ENCODE measurements at regions not wholly inside any gene's neighbourhood (a gene's known extent, or its start where the extent isn't known, plus 50 kb on each side); places are given as distances from the start of the nearest gene placed in this dataset.
"Not testable (repeated sequence)": the region's sequence is repeated elsewhere in the genome, so short reads cannot be mapped to it uniquely, and the experiment has no call there.

DNA sequence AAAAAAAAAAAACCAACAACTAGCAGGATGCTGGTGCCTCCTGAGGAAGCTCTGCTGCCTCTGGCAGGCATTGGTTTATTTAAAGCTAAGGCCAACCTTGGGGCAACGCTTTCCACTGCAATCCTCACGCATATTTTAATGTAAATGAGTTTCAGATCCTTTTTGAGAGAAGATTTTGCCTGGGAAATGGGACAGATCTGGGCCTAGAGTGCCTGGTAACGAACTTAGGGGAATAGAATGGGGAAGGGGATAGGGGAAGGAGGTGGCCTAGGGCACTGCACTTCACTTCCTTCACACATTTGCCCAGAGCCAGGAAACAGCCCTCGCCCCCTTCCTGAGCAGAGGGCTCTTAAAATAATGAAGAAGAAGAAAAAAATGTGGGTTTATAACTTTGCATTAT lies 132.7 kb upstream of the TMEM170B start:
- Mint-ChIP-seq H3K27me3 (no peaks in the 10 kb centered on the region), H3K27ac (no peak overlapping the region), H3K4me1 (peaks cover 2% of the 10 kb centered on the region), H3K4me3 (no peak overlapping the region), H3K36me3 (ENCODE audit: low read depth) (no peaks in the 10 kb centered on the region), H3K9me3 (ENCODE audit: low read depth) (no peaks in the 10 kb centered on the region)
- ChIA-PET POLR2A (no interaction called here), CTCF (interaction anchor here (0.6 to 1.0 kb wide), 2 partner anchors 26 to 178 kb away, joined by 3 read pairs; no protein-coding TSS in a partner anchor)
- no peak for DNase-seq
- intact Hi-C loops (cut with DNase I, micrococcal nuclease) = no loop called here
- no peak for ATAC-seq

DNA sequence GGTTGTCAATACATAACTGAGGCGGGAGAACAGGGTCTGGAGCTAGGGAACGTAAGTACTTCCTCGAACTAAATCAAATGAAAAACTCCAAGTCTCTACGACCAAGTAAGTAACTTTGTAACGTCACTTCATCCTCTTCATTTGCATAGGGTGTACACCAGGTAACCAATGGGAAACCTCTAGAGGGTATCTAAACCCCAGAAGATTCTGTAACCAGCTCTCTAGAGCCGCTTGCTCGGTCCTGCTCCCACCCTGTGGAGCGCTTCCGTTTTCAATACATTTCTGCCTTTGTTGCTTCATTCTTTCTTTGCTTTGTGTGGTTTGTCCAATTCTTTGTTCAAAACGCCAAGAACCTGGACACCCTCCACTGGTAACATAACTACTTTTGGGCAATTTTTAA lies 133.5 kb upstream of the TMEM170B start:
- ATAC-seq (no peak), DNase-seq (no peak)
- Mint-ChIP-seq H3K9me3 (ENCODE audit: low read depth) (no peaks in the 10 kb centered on the region), H3K27ac (no peak overlapping the region), H3K4me1 (peaks cover under 1% of the 10 kb centered on the region), H3K4me3 (no peak overlapping the region), H3K27me3 (no peaks in the 10 kb centered on the region), H3K36me3 (ENCODE audit: low read depth) (no peaks in the 10 kb centered on the region)
- POLR2A ChIA-PET = no interaction called here
- intact Hi-C loops (cut with DNase I, micrococcal nuclease) = no loop called here
- CTCF ChIA-PET = no interaction called here

DNA sequence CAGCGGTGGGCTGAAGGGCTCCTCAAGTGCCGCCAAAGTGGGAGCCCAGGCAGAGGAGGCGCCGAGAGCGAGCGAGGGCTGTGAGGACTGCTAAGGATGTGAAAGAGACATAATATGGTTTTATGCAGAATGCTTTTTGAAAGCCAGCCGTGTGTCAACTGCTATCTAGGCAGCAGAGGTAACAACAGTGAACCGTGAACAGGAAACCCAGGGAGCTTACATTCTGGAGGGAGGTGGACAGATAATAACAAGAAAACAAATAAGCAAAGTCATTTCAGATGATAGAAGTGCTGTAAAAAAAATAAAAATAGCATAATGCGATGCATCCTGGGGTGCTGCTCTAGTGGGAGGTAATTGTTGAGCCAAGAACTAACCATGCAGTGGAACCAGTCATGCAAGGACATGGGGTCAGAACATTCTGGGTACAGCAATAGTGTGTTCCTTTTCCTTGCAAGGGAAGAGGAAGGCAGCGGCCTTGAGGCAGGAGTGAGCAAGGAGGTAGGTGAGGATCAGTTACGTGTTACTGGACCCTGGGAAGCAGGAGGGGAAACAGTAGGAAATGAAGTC lies 134.4 kb upstream of the TMEM170B start:
- Mint-ChIP-seq H3K27ac (no peak overlapping the region), H3K9me3 (ENCODE audit: low read depth) (no peaks in the 10 kb centered on the region)
- CTCF ChIA-PET = no interaction called here

DNA sequence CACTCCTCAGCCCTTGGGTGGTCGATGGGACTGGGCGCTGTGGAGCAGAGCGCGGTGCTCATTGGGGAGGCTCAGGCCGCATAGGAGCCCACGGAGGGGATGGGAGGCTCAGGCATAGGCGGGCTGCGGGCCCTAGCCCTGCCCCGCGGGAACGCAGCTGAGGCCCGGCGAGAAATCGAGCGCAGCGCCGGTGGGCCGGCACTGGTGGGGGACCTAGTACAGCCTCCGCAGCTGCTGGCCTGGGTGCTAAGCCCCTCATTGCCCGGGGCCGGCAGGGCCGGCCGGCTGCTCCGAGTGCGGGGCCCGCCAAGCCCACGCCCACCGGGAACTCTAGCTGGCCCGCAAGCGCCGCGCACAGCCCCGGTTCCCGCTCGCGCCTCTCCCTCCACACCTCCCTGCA lies 135.0 kb upstream of the TMEM170B start:
- DNase-seq; intact Hi-C loops (cut with DNase I, micrococcal nuclease); H3K36me3 Mint-ChIP-seq (ENCODE audit: low read depth): not testable (repeated sequence)

More for the DNA sequence above, 134.4 kb upstream of the TMEM170B start:
- DNase-seq = no peak
- Mint-ChIP-seq H3K36me3 (ENCODE audit: low read depth) (no peaks in the 10 kb centered on the region), H3K4me1 (no peaks in the 10 kb centered on the region), H3K4me3 (no peak overlapping the region), H3K27me3 (no peaks in the 10 kb centered on the region)
- POLR2A ChIA-PET = no interaction called here
- intact Hi-C loops (cut with DNase I, micrococcal nuclease) = no loop called here
- ATAC-seq = no peak

DNA sequence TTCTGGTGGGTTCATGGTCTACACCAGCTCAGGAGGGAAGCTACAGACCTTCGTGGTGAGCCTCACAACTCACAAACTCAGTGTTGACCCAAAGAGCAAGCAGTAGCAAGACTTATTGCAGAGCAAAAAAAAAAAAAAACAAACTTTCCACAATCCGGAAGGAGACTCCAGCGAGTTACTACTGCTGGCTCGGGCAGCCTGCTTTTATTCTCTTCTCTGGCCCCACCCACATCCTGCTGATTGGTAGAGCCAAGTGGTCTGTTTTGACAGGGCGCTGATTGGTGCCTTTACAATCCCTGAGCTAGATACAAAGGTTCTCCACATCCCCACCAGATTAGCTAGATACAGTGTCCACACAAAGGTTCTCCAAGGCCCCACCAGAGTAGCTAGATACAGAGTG lies 135.6 kb upstream of the TMEM170B start:
- H3K27ac Mint-ChIP-seq; ATAC-seq; H3K27me3 Mint-ChIP-seq; H3K36me3 Mint-ChIP-seq (ENCODE audit: low read depth); DNase-seq; H3K9me3 Mint-ChIP-seq (ENCODE audit: low read depth); intact Hi-C loops (cut with DNase I, micrococcal nuclease); H3K4me3 Mint-ChIP-seq; POLR2A ChIA-PET; H3K4me1 Mint-ChIP-seq: not testable (repeated sequence)
- CTCF ChIA-PET = interaction anchor here (0.6 to 1.1 kb wide), 2 partner anchors 15 to 290 kb away, joined by 3 read pairs; no protein-coding TSS in a partner anchor

More for the DNA sequence above, 135.0 kb upstream of the TMEM170B start:
- ATAC-seq; CTCF ChIA-PET; H3K9me3 Mint-ChIP-seq (ENCODE audit: low read depth); H3K27me3 Mint-ChIP-seq; H3K4me3 Mint-ChIP-seq; H3K4me1 Mint-ChIP-seq; POLR2A ChIA-PET; H3K27ac Mint-ChIP-seq: not testable (repeated sequence)

DNA sequence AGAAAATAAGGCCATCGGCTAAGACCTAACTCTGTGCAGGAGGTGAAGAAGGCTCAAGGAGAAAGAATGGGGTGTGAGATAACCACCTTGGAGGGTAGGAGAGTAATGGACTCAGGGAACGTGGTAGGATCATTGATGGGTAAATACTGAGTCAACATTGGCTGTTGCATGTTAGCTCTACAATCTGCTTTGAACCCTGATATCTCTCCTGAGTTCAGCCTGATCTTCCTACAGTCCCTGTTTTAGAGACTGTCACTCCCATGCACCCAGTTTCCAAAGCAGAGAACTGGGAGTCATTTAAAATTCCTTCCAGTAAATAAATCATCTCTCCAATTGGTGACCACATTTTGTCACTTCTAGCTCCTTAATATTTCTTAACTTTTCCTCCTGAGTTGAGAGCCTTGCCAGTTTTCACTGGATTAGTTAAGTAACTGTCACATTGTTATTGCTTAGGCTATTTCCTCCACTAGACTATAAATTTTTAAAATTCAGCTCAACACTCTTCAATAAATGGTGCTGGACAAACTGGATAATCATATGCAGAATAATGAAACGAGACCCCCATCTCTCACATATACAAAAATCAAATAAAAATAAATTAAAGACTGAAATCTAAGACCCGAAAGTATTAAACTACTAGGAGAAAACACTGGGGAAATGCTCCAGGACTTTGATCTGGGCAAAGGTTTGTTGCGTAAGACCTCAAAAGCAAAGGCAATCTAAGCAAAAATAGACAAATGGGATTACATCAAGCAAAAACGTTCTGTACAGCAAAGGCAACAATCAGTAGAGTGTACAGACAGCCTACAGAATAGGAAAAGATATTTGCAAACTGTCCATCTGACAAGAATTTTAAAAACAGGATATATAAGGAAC lies 138.9 kb upstream of the TMEM170B start:
- CTCF ChIA-PET = no interaction called here
- H3K4me1 Mint-ChIP-seq = no peaks in the 10 kb centered on the region
- peaks cover 3% of the 10 kb centered on the region for H3K27me3 Mint-ChIP-seq

DNA sequence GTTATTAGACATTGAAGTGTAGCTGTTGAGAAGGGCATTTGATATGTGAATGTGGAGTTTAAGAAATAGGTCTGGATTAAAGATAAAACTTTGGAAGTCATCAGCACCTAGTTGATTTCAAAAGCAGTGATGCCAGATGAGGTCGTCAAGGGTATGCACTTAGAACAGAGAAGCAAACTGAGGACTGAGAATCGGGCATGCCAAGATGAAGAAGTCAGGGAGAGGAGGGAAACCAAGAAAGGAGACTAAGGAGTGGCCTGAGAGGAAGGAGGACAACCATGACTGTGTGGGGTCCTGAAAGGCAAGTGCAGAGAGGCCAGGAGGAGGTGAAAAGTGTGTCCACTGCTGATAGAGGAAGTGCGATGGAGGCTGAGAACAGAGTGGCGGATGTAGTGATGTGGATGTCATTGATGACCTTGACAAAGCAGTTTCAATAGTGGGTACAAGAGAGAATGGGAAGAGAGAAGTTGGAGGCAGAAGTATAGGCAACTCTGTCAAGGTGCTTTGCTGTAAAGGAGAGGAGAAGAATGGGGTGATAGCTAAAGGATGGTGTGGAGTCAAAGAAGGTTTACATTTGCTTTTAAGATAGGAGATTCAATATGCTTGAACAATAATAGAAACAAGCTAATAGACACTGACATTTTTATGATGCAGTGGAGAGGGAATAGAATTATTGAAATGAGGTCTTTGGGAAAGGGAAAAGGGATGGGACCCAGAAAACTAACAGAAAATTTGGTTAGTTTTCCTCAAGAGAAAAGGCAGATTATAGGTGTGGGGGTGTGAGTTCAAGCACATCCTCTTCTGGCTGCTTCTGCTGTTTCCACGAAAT lies 139.7 kb upstream of the TMEM170B start:
- Mint-ChIP-seq H3K36me3 (ENCODE audit: low read depth) (no peaks in the 10 kb centered on the region), H3K4me3 (no peak overlapping the region), H3K27ac (no peak overlapping the region), H3K9me3 (ENCODE audit: low read depth) (peaks cover 2% of the 10 kb centered on the region), H3K4me1 (no peaks in the 10 kb centered on the region), H3K27me3 (peaks cover 3% of the 10 kb centered on the region)
- POLR2A ChIA-PET = no interaction called here
- ATAC-seq (no peak), DNase-seq (no peak)
- CTCF ChIA-PET = interaction anchor here (1.2 kb wide), 1 partner anchor 99 kb away, joined by 4 read pairs; no protein-coding TSS in a partner anchor
- intact Hi-C loops (cut with DNase I, micrococcal nuclease) = no loop called here

More for the DNA sequence above, 138.9 kb upstream of the TMEM170B start:
- POLR2A ChIA-PET = interaction anchor here (0.6 kb wide), 1 partner anchor 18 kb away, joined by 3 read pairs; no protein-coding TSS in a partner anchor
- no peak for ATAC-seq
- H3K9me3 Mint-ChIP-seq (ENCODE audit: low read depth) = peaks cover 2% of the 10 kb centered on the region
- H3K27ac Mint-ChIP-seq = no peak overlapping the region
- intact Hi-C loops (cut with DNase I, micrococcal nuclease) = no loop called here
- no peak overlapping the region for H3K4me3 Mint-ChIP-seq
- no peak for DNase-seq
- no peaks in the 10 kb centered on the region for H3K36me3 Mint-ChIP-seq (ENCODE audit: low read depth)

DNA sequence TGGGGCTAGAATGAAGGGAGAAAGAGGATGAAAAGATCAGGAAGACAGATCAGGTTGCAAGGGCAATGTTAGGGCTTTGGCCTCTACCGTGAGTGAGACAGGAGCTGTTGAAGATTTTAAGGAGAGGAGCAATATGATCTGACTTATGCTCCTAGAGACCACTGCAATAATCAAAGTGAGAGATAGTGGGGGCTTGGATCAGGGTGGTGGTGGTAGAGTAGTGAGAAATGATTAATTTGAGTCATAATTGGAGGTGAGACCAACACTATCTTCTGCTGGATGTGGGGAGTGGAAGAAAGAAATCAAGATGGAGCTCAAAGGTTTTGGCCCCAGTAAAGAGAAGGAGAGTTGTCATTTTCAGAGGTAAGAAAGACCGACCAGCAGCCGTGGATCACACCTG lies 140.7 kb upstream of the TMEM170B start:
- POLR2A ChIA-PET = no interaction called here
- H3K4me1 Mint-ChIP-seq = no peaks in the 10 kb centered on the region
- CTCF ChIA-PET = interaction anchor here (1.2 kb wide), 1 partner anchor 100 kb away, joined by 4 read pairs; no protein-coding TSS in a partner anchor

DNA sequence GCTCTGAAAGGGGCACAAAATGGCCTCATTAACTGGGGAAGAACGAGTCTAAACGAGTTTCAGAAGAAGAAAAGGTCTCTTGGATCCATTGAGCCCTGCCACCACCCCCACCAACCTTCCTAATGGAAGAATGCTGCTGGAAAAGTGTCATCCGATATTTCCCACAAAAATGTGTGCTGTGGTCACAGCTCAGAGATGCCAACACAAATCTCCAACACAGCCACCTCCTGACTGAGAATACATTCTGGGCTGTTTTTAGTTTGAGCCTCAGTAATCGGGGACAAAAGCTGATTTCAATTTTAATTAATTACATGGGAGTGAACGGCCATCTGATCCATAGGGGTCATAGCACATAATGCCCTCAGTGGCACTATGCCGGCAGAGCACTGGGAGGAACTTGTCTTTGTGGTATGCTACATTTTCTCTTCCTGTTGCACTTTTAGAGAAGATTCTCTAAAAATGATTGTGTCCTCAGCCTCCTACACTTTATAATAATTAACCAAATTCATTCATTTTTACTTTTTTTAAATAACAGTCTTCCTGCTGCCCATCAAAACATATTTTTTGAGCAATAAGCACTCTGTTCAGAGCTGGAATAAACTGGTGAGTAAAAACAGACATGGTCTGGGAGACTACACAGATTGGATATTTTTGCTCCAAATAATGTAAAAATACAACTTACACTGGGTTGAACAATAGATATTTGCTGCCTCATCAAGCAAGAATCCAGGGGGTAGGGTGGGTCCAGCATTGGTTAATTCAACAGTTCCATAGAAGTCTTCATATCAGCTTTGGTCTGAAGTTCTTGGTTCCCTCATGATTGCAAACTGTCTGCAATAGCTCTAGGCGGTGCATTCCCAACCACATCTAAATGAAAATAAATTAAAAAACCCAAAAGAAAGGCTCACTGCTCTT lies 143.6 kb upstream of the TMEM170B start:
- ATAC-seq (no peak), DNase-seq (no peak)
- Mint-ChIP-seq H3K9me3 (ENCODE audit: low read depth) (peaks cover 4% of the 10 kb centered on the region), H3K4me1 (no peaks in the 10 kb centered on the region), H3K4me3 (no peak overlapping the region), H3K36me3 (ENCODE audit: low read depth) (no peaks in the 10 kb centered on the region), H3K27ac (no peak overlapping the region), H3K27me3 (peaks cover 3% of the 10 kb centered on the region)
- CTCF ChIA-PET = no interaction called here
- intact Hi-C loops (cut with DNase I, micrococcal nuclease) = no loop called here
- POLR2A ChIA-PET = no interaction called here

More for the DNA sequence above, 140.7 kb upstream of the TMEM170B start:
- H3K27me3 Mint-ChIP-seq = peaks cover 3% of the 10 kb centered on the region
- DNase-seq (no peak), ATAC-seq (no peak)
- no peak overlapping the region for H3K4me3 Mint-ChIP-seq
- H3K36me3 Mint-ChIP-seq (ENCODE audit: low read depth) = no peaks in the 10 kb centered on the region
- H3K9me3 Mint-ChIP-seq (ENCODE audit: low read depth) = peaks cover 4% of the 10 kb centered on the region
- intact Hi-C loops (cut with DNase I, micrococcal nuclease) = no loop called here
- no peak overlapping the region for H3K27ac Mint-ChIP-seq

DNA sequence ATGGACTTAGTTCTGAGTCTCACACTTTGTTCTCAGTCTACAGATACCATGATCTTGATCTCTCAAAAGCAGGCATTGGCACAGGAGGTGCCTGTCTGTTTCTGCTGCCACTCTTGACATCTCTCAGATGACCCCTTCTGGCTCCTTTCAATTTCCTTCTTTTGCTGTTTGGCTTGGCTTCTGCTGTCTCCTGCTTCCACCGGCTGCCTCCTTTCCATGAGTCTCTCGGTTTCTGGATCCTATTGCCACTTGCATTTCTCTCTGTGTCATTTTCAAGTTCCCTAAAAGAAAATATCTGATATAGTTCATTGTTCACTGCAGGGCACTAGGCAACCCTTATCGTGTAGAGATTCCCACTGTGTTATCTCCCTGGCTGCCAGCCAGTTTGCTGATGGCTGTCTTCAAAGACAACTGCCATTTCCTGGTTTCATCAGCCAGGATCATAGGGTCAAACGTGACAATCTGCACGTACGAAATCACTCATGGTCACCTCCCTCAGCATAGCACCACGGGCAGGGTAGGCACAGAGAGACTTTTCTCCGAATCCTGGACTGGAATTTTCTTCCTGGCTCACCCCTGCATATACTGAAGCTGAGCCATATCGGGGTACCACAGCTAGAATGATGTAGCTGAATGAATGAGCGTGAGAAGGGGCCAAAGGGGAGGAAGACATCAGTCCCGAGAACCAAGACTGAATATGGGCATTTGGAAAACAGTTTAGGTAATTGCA lies 144.6 kb upstream of the TMEM170B start:
- ChIA-PET POLR2A (no interaction called here), CTCF (interaction anchor here (1.1 kb wide), 1 partner anchor 13 kb away, joined by 5 read pairs; no protein-coding TSS in a partner anchor)

More for the DNA sequence above, 144.6 kb upstream of the TMEM170B start:
- peaks cover 4% of the 10 kb centered on the region for H3K9me3 Mint-ChIP-seq (ENCODE audit: low read depth)
- H3K4me3 Mint-ChIP-seq = no peak overlapping the region
- H3K4me1 Mint-ChIP-seq = no peaks in the 10 kb centered on the region
- ATAC-seq (no peak), DNase-seq (no peak)
- intact Hi-C loops (cut with DNase I, micrococcal nuclease) = no loop called here
- H3K27ac Mint-ChIP-seq = no peak overlapping the region
- peaks cover 3% of the 10 kb centered on the region for H3K27me3 Mint-ChIP-seq
- no peaks in the 10 kb centered on the region for H3K36me3 Mint-ChIP-seq (ENCODE audit: low read depth)
